Esophagus squamous epithelium (tissue), 5 donors: ENCODE measurements at regions not wholly inside any gene's neighbourhood (a gene's known extent, or its start where the extent isn't known, plus 50 kb on each side); places are given as distances from the start of the nearest gene placed in this dataset.

ENCODE experiments used
- DNase-seq: peaks from one replicate; lab custom pipeline; 2025; lab: John Stamatoyannopoulos, UW
- H3K27ac ChIP-seq, 4 donors: fragments of 200-600 bp; sonication (generic); one replicate each; pipeline ENCODE4 v1.5.1; 2016 to 2019; ENCODE audit warnings: mild to moderate bottlenecking in 1 of 4
- H3K27me3 ChIP-seq, 4 donors: fragments of 200-600 bp; sonication (generic); 1 replicate in 3 of 4; 2 replicates in 1 of 4; pipeline versions ENCODE4 v1.5.1 to v1.6.0; 2017 to 2021; ENCODE audit warnings: antibody characterized with exemption in 1 of 4
- H3K36me3 ChIP-seq, 3 donors: fragments of 200-600 bp; sonication (generic); one replicate each; pipeline ENCODE4 v1.5.1; 2016 to 2019
- H3K4me1 ChIP-seq, 3 donors: fragments of 200-600 bp; sonication (generic); one replicate each; pipeline ENCODE4 v1.5.1; 2017 to 2019
- H3K4me3 ChIP-seq, 4 donors: fragments of 200-600 bp; sonication (generic); 1 replicate in 3 of 4; 2 replicates in 1 of 4; pipeline ENCODE4 v1.5.1; 2016 to 2019; ENCODE audit warnings: mild to moderate bottlenecking in 2 of 4, moderate library complexity in 1 of 4
- H3K9me3 ChIP-seq, 3 donors: fragments of 200-600 bp; sonication (generic); one replicate each; pipeline ENCODE4 v1.5.1; 2016 to 2019
- CTCF ChIP-seq, 6 experiments: fragments of 450-650 bp in 4 of 6; fragments of 200-600 bp in 2 of 6; sonication (generic) in 2 of 6; IDR thresholded peaks; one replicate each; pipeline ENCODE4 v1.5.1; 2016 to 2019; ENCODE audit warnings: antibody characterized with exemption in 6 of 6, mild to moderate bottlenecking in 4 of 6, moderate library complexity in 4 of 6
- POLR2A ChIP-seq, 4 donors: fragments of 450-650 bp; IDR thresholded peaks; one replicate each; pipeline ENCODE4 v1.6.1; 2017; ENCODE audit warnings: antibody characterized with exemption in 4 of 4, mild to moderate bottlenecking in 4 of 4, moderate library complexity in 3 of 4
- WGBS, 2 donors: methylation state at CpG; one replicate each; pipeline ENCODE4 v1.1.5; 2018; 5-methylcytosine and 5-hydroxymethylcytosine counted together
- intact Hi-C: fragments of 100-400 bp; cut with DNase I; formaldehyde crosslinking; loops from one replicate; pipeline ENCODE4 v1.15.0; 2022
- donor health status: DM: yes; HTN: yes; CAD: no.

GRCh38 chr1:22196041-22196440, 53.1 kb upstream of the WNT4 start:
- Histone ChIP-seq H3K4me1 (peaks cover 0 to 3% (median 0%) of the 10 kb centered on the region in 3 donors), H3K27ac (no peak overlapping the region), H3K9me3 (no peaks in the 10 kb centered on the region), H3K4me3 (no peak overlapping the region), H3K27me3 (peaks cover 0 to 15% (median 0%) of the 10 kb centered on the region in 4 donors), H3K36me3 (no peaks in the 10 kb centered on the region)
- intact Hi-C loops: no loop called here
- WGBS, 2 donors: 52 to 85% methylated on average over 2 to 3 of the region's 3 CpGs
- no peak for TF ChIP-seq CTCF (IDR thresholded peaks at IDR 0.05)
- no peak for TF ChIP-seq POLR2A (IDR thresholded peaks at IDR 0.05)
- no peak for DNase-seq

GRCh38 chr1:22196641-22197040, 53.7 kb upstream of the WNT4 start:
- peaks cover 0 to 3% (median 0%) of the 10 kb centered on the region in 3 donors for H3K4me1 ChIP-seq
- H3K36me3 ChIP-seq: no peaks in the 10 kb centered on the region
- intact Hi-C loops: no loop called here
- WGBS, 2 donors: 70 to 88% methylated on average over 4 to 5 of the region's 6 CpGs
- H3K27ac ChIP-seq: no peak overlapping the region
- TF ChIP-seq POLR2A (IDR thresholded peaks at IDR 0.05) (no peak), CTCF (IDR thresholded peaks at IDR 0.05) (no peak)
- no peak overlapping the region for H3K4me3 ChIP-seq
- DNase-seq: no peak
- H3K27me3 ChIP-seq: peaks cover 0 to 19% (median 0%) of the 10 kb centered on the region in 4 donors
- H3K9me3 ChIP-seq: no peaks in the 10 kb centered on the region

- Histone ChIP-seq H3K27me3 (peaks cover 0 to 19% (median 0%) of the 10 kb centered on the region in 4 donors), H3K36me3 (no peaks in the 10 kb centered on the region), H3K27ac (no peak overlapping the region), H3K4me3 (no peak overlapping the region), H3K4me1 (peaks cover 0 to 3% (median 0%) of the 10 kb centered on the region in 3 donors), H3K9me3 (no peaks in the 10 kb centered on the region)
- TF ChIP-seq CTCF (IDR thresholded peaks at IDR 0.05): no peak
- no peak for TF ChIP-seq POLR2A (IDR thresholded peaks at IDR 0.05)
- no peak for DNase-seq
- intact Hi-C loops: no loop called here
- WGBS, 2 donors: 75 to 91% methylated on average over 1 to 2 of the region's 2 CpGs
These were observed 54.7 kb upstream of the WNT4 start for GRCh38 chr1:22197644-22198043.

- 44 to 48% methylated on average over 1 of the region's 1 CpG for WGBS, 2 donors
- DNase-seq: no peak
- Histone ChIP-seq H3K9me3 (no peaks in the 10 kb centered on the region), H3K4me3 (no peak overlapping the region), H3K4me1 (peaks cover 0 to 17% (median 0%) of the 10 kb centered on the region in 3 donors), H3K27me3 (peaks cover 0 to 42% (median 0%) of the 10 kb centered on the region in 4 donors), H3K36me3 (no peaks in the 10 kb centered on the region), H3K27ac (no peak overlapping the region)
- intact Hi-C loops: no loop called here
- TF ChIP-seq POLR2A (IDR thresholded peaks at IDR 0.05): no peak
- TF ChIP-seq CTCF (IDR thresholded peaks at IDR 0.05): no peak
These were observed 58.1 kb upstream of the WNT4 start for GRCh38 chr1:22201023-22201422.

- Histone ChIP-seq H3K4me1 (peaks cover 0 to 23% (median 0%) of the 10 kb centered on the region in 3 donors), H3K4me3 (no peak overlapping the region), H3K36me3 (no peaks in the 10 kb centered on the region), H3K27me3 (peaks cover 0 to 54% (median 0%) of the 10 kb centered on the region in 4 donors), H3K27ac (no peak overlapping the region), H3K9me3 (no peaks in the 10 kb centered on the region)
- no peak for TF ChIP-seq CTCF (IDR thresholded peaks at IDR 0.05)
- no peak for TF ChIP-seq POLR2A (IDR thresholded peaks at IDR 0.05)
- WGBS, 2 donors: 88 to 100% methylated on average over 1 of the region's 1 CpG
- DNase-seq: no peak
- intact Hi-C loops: no loop called here
These were observed 60.4 kb upstream of the WNT4 start for GRCh38 chr1:22203335-22203734.
